ENCODE measurements at regions not wholly inside any gene's neighbourhood (a gene's known extent, or its start where the extent isn't known, plus 50 kb on each side); places are given as distances from the start of the nearest gene placed in this dataset.

GRCh38 chr5:56493308-56493707, 260.2 kb upstream of the ANKRD55 start:
- Histone ChIP-seq H3K27me3 (no peaks in the 10 kb centered on the region), H3K36me3 (no peaks in the 10 kb centered on the region), H3K27ac (no peak overlapping the region), H3K4me1 (peaks cover 0 to 4% (median 0%) of the 10 kb centered on the region in 4 donors), H3K4me3 (no peak overlapping the region), H3K9me3 (no peaks in the 10 kb centered on the region)
- intact Hi-C loops (cut with DNase I; ENCODE audit: low total_unique reads) = no loop called here
- DNase-seq = no peak
- WGBS, 5 donors = 83 to 91% (median 88%) methylated on average over 6 of the region's 6 CpGs
- TF ChIP-seq POLR2A (IDR thresholded peaks at IDR 0.05) = no peak

- Histone ChIP-seq H3K9me3 (peaks cover 0 to 1% (median 0%) of the 10 kb centered on the region in 4 donors), H3K4me1 (peaks cover 0 to 4% (median 0%) of the 10 kb centered on the region in 4 donors), H3K4me3 (no peak overlapping the region), H3K27me3 (no peaks in the 10 kb centered on the region), H3K27ac (no peak overlapping the region), H3K36me3 (no peaks in the 10 kb centered on the region)
- 84 to 95% (median 91%) methylated on average over 5 of the region's 5 CpGs for WGBS, 5 donors
- TF ChIP-seq EP300 (IDR thresholded peaks at IDR 0.05) = no peak
- no peak for TF ChIP-seq POLR2A (IDR thresholded peaks at IDR 0.05)
- TF ChIP-seq CTCF (IDR thresholded peaks at IDR 0.05) = no peak
- no peak for TF ChIP-seq POLR2AphosphoS5 (IDR thresholded peaks at IDR 0.05)
- DNase-seq = no peak
- intact Hi-C loops (cut with DNase I; ENCODE audit: low total_unique reads) = no loop called here
These were observed 259.7 kb upstream of the ANKRD55 start for GRCh38 chr5:56492812-56493211.

- H3K4me1 ChIP-seq = peaks cover 0 to 4% (median 0%) of the 10 kb centered on the region in 4 donors
- intact Hi-C loops (cut with DNase I; ENCODE audit: low total_unique reads) = no loop called here
- 38 to 57% (median 49%) methylated on average over 9 of the region's 9 CpGs for WGBS, 5 donors
- no peak overlapping the region for H3K27ac ChIP-seq
- H3K4me3 ChIP-seq = no peak overlapping the region
- TF ChIP-seq EP300 (IDR thresholded peaks at IDR 0.05) (no peak), POLR2A (IDR thresholded peaks at IDR 0.05) (no peak), CTCF (IDR thresholded peaks at IDR 0.05) (no peak), POLR2AphosphoS5 (IDR thresholded peaks at IDR 0.05) (no peak)
- H3K9me3 ChIP-seq = peaks cover 0 to 5% (median 0%) of the 10 kb centered on the region in 4 donors
- DNase-seq = peak in 1 of 2 donors; percentile 64
- H3K36me3 ChIP-seq = no peaks in the 10 kb centered on the region
- H3K27me3 ChIP-seq = no peaks in the 10 kb centered on the region
These were observed 257.9 kb upstream of the ANKRD55 start for GRCh38 chr5:56490971-56491468.

GRCh38 chr5:56489272-56489671, 256.1 kb upstream of the ANKRD55 start:
- intact Hi-C loops (cut with DNase I; ENCODE audit: low total_unique reads) = no loop called here
- 40 to 65% (median 46%) methylated on average over 4 of the region's 4 CpGs for WGBS, 5 donors
- H3K4me3 ChIP-seq = no peak overlapping the region
- H3K27me3 ChIP-seq = no peaks in the 10 kb centered on the region
- H3K9me3 ChIP-seq = peaks cover 0 to 5% (median 0%) of the 10 kb centered on the region in 4 donors
- TF ChIP-seq POLR2A (IDR thresholded peaks at IDR 0.05) (no peak), POLR2AphosphoS5 (IDR thresholded peaks at IDR 0.05) (peak in 2 of 3 donors; percentile 26 to 61), EP300 (IDR thresholded peaks at IDR 0.05) (no peak), CTCF (IDR thresholded peaks at IDR 0.05) (no peak)
- peak in 1 of 2 donors; percentile 33 for DNase-seq
- no peaks in the 10 kb centered on the region for H3K36me3 ChIP-seq
- no peak overlapping the region for H3K27ac ChIP-seq
- H3K4me1 ChIP-seq = peaks cover 0 to 4% (median 0%) of the 10 kb centered on the region in 4 donors

GRCh38 chr5:56487528-56488115, 254.5 kb upstream of the ANKRD55 start:
- Histone ChIP-seq H3K27ac (no peak overlapping the region), H3K36me3 (no peaks in the 10 kb centered on the region), H3K4me1 (peaks cover 0 to 4% (median 0%) of the 10 kb centered on the region in 4 donors), H3K9me3 (peaks cover 0 to 5% (median 0%) of the 10 kb centered on the region in 4 donors), H3K27me3 (no peaks in the 10 kb centered on the region), H3K4me3 (no peak overlapping the region)
- no peak for TF ChIP-seq POLR2AphosphoS5 (IDR thresholded peaks at IDR 0.05)
- no peak for TF ChIP-seq CTCF (IDR thresholded peaks at IDR 0.05)
- no peak for TF ChIP-seq POLR2A (IDR thresholded peaks at IDR 0.05)
- no peak for TF ChIP-seq EP300 (IDR thresholded peaks at IDR 0.05)
- DNase-seq = no peak
- intact Hi-C loops (cut with DNase I; ENCODE audit: low total_unique reads) = no loop called here
- WGBS, 5 donors = 83 to 96% (median 94%) methylated on average over 13 to 25 of the region's 25 CpGs

Data from stomach (tissue), 8 donors.